ENCODE measurements at regions not wholly inside any gene's neighbourhood (a gene's known extent, or its start where the extent isn't known, plus 50 kb on each side); places are given as distances from the start of the nearest gene placed in this dataset.

DNA sequence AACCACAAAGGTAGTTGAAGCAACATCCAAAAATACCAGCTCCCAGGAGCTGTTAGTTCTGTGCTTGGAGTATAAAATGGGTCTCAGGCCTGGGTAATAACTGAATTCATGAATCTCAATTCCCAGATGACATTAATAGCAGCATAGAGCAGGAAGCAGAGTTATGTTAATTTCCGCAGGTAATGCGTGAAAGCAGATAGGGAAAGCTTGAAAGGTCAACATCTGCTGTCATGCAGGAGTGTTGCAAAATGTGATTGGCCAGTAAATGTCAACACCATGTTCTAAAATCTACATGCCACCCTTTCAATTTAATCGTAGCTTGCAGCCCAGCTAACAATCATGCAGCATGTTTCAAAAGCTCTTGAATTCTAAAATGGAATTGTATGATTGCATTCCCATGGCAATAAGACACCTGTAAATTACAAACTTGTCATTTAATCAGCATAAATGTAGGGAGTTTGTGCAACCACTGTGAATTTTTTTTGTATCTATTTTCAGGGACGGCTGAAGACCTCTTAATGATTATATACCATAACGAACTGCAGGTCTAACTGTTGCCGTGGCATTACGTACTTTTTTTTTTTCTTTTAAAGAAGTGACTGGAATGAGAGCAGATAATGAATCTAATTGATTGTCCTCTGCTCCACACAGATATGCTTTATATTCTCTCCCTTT lies 635.8 kb upstream of the FOXG1 start:
- no peak overlapping the region for H3K4me3 ChIP-seq (ENCODE audit: low read length)
- no peak for DNase-seq (ENCODE audit: low read depth)
- TF ChIP-seq, protein P1, sequence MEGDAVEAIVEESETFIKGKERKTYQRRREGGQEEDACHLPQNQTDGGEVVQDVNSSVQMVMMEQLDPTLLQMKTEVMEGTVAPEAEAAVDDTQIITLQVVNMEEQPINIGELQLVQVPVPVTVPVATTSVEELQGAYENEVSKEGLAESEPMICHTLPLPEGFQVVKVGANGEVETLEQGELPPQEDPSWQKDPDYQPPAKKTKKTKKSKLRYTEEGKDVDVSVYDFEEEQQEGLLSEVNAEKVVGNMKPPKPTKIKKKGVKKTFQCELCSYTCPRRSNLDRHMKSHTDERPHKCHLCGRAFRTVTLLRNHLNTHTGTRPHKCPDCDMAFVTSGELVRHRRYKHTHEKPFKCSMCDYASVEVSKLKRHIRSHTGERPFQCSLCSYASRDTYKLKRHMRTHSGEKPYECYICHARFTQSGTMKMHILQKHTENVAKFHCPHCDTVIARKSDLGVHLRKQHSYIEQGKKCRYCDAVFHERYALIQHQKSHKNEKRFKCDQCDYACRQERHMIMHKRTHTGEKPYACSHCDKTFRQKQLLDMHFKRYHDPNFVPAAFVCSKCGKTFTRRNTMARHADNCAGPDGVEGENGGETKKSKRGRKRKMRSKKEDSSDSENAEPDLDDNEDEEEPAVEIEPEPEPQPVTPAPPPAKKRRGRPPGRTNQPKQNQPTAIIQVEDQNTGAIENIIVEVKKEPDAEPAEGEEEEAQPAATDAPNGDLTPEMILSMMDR (IDR thresholded peaks at IDR 0.05; ENCODE audit: insufficient read depth, low read depth, low read length, missing control alignments) = no peak

DNA sequence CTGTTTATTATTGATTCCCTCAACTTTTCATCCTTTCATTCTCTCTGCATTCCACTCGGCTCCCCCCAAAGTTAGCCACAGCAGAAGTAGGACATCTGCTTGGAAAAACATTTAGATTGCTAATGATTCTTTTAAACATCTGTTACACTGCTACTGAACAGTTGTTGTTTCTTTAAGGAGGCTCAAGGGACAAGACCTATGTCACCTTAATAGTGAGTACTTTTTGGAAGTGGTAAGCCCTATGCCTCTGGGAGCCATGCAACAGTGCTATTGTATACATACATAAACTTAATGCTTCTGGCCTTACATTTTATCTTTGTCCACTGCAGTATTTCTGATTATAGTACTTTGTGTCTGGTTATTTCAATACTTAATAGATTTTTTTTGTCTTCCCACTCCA lies 628.2 kb upstream of the FOXG1 start:
- no peak for DNase-seq (ENCODE audit: low read depth)
- TF ChIP-seq, protein P1 (IDR thresholded peaks at IDR 0.05; ENCODE audit: insufficient read depth, low read depth, low read length, missing control alignments) = no peak
- no peak overlapping the region for H3K4me3 ChIP-seq (ENCODE audit: low read length)

DNA sequence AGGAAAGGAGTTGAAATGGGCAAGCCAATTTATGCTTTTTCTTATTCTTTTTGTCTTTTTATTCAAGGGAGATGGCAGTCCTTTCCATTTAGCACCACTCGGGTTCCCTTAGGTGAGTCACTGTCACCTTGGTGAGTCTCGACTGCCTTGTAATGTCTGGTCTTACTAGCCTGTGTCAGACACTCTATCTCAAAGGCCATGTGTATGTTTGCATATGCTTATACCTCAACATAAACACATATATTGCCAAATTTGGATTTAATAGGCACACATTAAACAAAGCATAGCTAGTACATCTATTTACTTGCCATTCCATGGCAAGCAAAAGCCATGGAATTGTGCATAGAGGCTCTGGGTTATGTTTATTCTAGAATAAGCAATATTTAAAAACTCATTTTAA lies 624.9 kb upstream of the FOXG1 start:
- H3K4me3 ChIP-seq (ENCODE audit: low read length) = no peak overlapping the region
- no peak for DNase-seq (ENCODE audit: low read depth)
- TF ChIP-seq, protein P1 (IDR thresholded peaks at IDR 0.05; ENCODE audit: insufficient read depth, low read depth, low read length, missing control alignments) = no peak

DNA sequence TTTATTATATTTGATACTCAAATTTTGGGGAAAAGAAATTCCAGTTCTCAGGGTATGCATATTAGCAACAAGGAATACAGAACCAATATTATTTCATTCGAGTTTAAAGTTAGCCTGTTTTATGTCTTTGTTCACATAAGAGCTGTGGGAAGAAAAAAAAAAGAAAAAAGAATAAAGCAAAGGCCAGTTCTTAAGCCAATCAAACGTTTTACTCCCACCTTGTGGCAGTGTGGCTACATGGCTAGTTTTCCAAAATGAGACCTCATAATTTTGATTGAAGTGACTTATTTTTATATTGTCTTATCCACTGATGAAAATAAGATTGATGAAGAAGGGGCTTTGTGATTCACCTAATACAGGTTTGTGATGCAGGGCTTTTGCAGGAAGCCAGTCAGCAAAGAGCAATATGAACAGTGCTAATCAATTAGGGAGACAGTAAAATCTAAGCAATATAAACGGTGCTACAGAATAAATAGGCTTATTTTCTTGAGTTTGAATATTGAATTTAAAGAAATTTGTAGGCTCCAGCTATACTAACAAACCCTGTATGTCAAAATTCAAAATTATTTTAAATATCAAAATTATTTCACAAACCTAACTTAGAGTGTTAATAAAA lies 624.1 kb upstream of the FOXG1 start:
- H3K4me3 ChIP-seq (ENCODE audit: low read length) = no peak overlapping the region
- TF ChIP-seq, protein P1 (IDR thresholded peaks at IDR 0.05; ENCODE audit: insufficient read depth, low read depth, low read length, missing control alignments) = peak; percentile 44
- peak; percentile 36 for DNase-seq (ENCODE audit: low read depth)

DNA sequence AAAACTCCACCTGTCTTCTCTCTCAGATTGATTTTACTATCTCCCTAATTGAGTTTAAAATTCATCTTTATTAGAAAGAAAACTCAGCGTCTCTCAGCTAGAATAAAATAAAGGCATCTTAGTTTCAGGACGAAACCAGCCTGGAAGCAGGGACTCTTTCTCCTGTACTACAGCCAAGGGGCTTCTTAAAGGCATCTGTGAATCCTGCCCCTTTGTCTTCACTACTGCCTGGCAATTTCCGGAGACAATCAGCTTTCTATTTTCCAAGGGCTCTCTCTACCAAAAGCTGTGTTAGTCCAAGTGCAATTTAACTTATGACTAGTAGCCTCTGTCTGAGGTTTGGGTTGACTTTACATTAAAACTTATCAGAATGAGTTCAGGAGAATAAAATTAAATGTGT lies 623.3 kb upstream of the FOXG1 start:
- DNase-seq (ENCODE audit: low read depth) = no peak
- H3K4me3 ChIP-seq (ENCODE audit: low read length) = no peak overlapping the region

DNA sequence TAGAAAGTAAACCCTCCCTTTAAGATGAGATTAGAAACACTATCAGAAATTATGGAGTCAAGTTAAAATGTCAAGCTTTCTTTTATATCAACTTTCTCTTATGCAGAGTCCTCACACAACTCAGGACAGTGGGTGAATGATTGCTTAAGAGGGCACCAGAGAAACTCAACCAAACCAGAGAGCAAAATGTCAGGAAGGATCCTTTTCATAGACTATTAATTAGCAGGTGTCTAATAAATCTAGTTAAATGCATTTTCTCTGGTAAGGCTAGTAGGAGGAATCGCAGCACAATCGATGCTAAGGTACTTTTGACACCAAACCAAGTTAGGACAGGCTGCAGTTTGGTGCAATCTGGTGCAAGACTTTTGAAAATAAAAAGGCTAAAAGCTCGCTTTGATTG lies 614.7 kb upstream of the FOXG1 start:
- DNase-seq (ENCODE audit: low read depth) = no peak
- H3K4me3 ChIP-seq (ENCODE audit: low read length) = no peak overlapping the region
- TF ChIP-seq, protein P1 (IDR thresholded peaks at IDR 0.05; ENCODE audit: insufficient read depth, low read depth, low read length, missing control alignments) = no peak

More for the DNA sequence above, 623.3 kb upstream of the FOXG1 start:
- TF ChIP-seq, protein P1 (IDR thresholded peaks at IDR 0.05; ENCODE audit: insufficient read depth, low read depth, low read length, missing control alignments) = no peak

All from epithelial cell of esophagus (primary cell).